ENCODE measurements at regions not wholly inside any gene's neighbourhood (a gene's known extent, or its start where the extent isn't known, plus 50 kb on each side); places are given as distances from the start of the nearest gene placed in this dataset.

DNA sequence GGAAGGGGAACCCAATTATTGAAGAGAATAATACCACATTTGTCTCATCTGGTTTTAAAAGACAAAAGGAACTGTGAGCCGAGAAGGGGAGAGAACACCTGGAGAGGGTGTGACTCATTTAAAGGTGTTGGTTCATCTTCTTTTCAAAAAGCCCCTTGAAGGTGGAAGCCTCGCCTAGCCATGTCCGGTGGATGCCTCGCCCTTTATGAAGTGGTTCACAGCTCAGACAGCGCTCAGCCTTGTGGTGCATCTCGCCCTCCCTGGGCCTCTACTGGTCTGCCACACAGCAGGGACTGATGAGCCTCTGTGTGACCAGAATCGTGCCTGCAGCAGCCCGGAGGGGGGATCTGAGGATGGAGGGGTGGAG lies 290.0 kb upstream of the CXCR4 start:
- no peak for TF ChIP-seq CTCF (IDR thresholded peaks at IDR 0.05; ENCODE audit: insufficient read depth, low read depth, low read length)
- TF ChIP-seq EZH2 (IDR thresholded peaks at IDR 0.05; ENCODE audit: insufficient read depth, low read length): no peak
